Right ventricle myocardium superior (tissue), 1 donor: ENCODE measurements at regions not wholly inside any gene's neighbourhood (a gene's known extent, or its start where the extent isn't known, plus 50 kb on each side); places are given as distances from the start of the nearest gene placed in this dataset.
"Not testable (repeated sequence)": the region's sequence is repeated elsewhere in the genome, so short reads cannot be mapped to it uniquely, and the experiment has no call there.

Source experiments
- ATAC-seq: fragments of 200-7000 bp; cut with Tn5 transposase; one replicate; pipeline ENCODE4 v1.9.1; 2020; ENCODE audit warnings: mild to moderate bottlenecking; ENCODE audit not compliant: poor library complexity
- DNase-seq: peaks from one replicate; pipeline ENCODE4 v3.0.0-alpha.2; 2020
- intact Hi-C: fragments of 100-400 bp; cut with DNase I; formaldehyde crosslinking; loops from one replicate; pipeline ENCODE4 v1.11.2; 2022
- donor health status: DM: no; HTN: yes; CAD: no; lungs with severe emphysema.

- intact Hi-C loops, DNase-seq, ATAC-seq: not testable (repeated sequence)
Measured at GRCh38 chr9:38848966-38849365, 129.0 kb upstream of the FAM240B start.

- DNase-seq, intact Hi-C loops, ATAC-seq: not testable (repeated sequence)
Measured at GRCh38 chr9:38840213-38840612, 120.3 kb upstream of the FAM240B start.

- ATAC-seq, intact Hi-C loops, DNase-seq: not testable (repeated sequence)
Measured at GRCh38 chr9:38833706-38834105, 113.8 kb upstream of the FAM240B start.

- DNase-seq, ATAC-seq, intact Hi-C loops: not testable (repeated sequence)
Measured at GRCh38 chr9:38813855-38814254, 93.9 kb upstream of the FAM240B start.

- intact Hi-C loops, ATAC-seq, DNase-seq: not testable (repeated sequence)
Measured at GRCh38 chr9:38807919-38808459, 88.1 kb upstream of the FAM240B start.

GRCh38 chr9:38771593-38771992, 51.7 kb upstream of the FAM240B start:
- intact Hi-C loops: no loop called here
- ATAC-seq: no peak
- no peak for DNase-seq
